RWPE2 (cell line): ENCODE measurements at regions not wholly inside any gene's neighbourhood (a gene's known extent, or its start where the extent isn't known, plus 50 kb on each side); places are given as distances from the start of the nearest gene placed in this dataset.
A peak's percentile ranks its signal among the peaks of the same experiment; 100 is the strongest.

Experiments
- ATAC-seq: fragments of 200-7000 bp; cut with Tn5 transposase; 3 replicates; pipeline ENCODE4 v1.9.1; 2021; ENCODE audit warnings: low read depth
- DNase-seq: peaks from one replicate; pipeline ENCODE4 v3.0.0-alpha.2; 2020; ENCODE audit warnings: low spot score
- H3K27ac ChIP-seq: fragments of 450-650 bp; 2 replicates; pipeline ENCODE4 v1.5.1; 2017; ENCODE audit warnings: mild to moderate bottlenecking; ENCODE audit not compliant: poor library complexity, severe bottlenecking
- H3K27me3 ChIP-seq: fragments of 250-450 bp; sonication (Bioruptor Pico); 2 replicates; pipeline ENCODE4 v1.5.1; 2021; ENCODE audit warnings: mild to moderate bottlenecking, moderate library complexity; ENCODE audit not compliant: insufficient read depth, poor library complexity, severe bottlenecking
- H3K36me3 ChIP-seq: fragments of 250-450 bp; sonication (Bioruptor Pico); 2 replicates; pipeline ENCODE4 v1.5.1; 2020; ENCODE audit warnings: low read depth, mild to moderate bottlenecking, moderate library complexity
- H3K4me1 ChIP-seq: fragments of 250-450 bp; sonication (Bioruptor Pico); 2 replicates; pipeline ENCODE4 v1.5.1; 2021; ENCODE audit warnings: mild to moderate bottlenecking, moderate library complexity; ENCODE audit not compliant: insufficient read depth, poor library complexity, severe bottlenecking
- H3K4me3 ChIP-seq: fragments of 250-450 bp; sonication (Bioruptor Pico); 2 replicates; pipeline ENCODE4 v1.5.1; 2021; ENCODE audit warnings: mild to moderate bottlenecking, moderate library complexity; ENCODE audit not compliant: severe bottlenecking
- H3K9me3 ChIP-seq: fragments of 250-450 bp; sonication (Bioruptor Pico); 2 replicates; pipeline ENCODE4 v1.5.1; 2021; ENCODE audit warnings: mild to moderate bottlenecking, moderate library complexity; ENCODE audit not compliant: severe bottlenecking
- TF ChIP-seq, protein P1 (sequence below): fragments of 450-650 bp; IDR thresholded peaks from one replicate; pipeline ENCODE4 v1.5.1; 2017; ENCODE audit warnings: mild to moderate bottlenecking, moderate library complexity; ENCODE audit not compliant: poor library complexity, severe bottlenecking

DNA sequence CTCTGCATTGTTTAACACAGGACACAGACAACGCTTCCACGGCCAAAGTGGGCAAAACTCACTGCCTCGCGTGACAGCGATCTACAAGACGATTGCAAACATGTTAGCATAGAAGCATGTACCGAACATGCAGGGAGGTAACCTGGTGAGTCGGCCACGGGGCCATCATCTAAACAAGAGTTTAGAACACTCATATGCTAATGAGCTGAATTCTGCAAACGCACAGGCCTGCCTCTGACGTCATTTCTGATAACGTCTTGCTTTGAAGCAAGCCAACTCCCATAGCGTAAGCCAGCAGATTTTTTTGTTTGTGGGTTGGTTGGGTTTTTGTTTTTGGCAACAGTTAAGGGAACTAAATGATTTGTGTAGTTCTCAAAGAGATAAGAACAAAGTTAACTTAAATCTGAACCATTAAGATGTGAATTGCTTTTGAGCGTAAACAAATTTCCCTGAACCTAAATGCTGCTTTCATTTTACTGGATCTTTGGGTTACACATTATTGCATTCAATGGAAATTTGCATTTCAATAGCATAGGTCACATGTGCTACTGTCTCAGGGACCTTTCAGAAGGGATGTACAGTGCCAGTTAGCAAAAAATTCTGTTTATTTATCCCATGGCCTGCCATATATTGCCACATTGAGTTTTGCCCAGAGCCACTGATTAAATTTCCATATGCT lies 184.5 kb upstream of the PDE10A start:
- H3K27ac ChIP-seq = no peak overlapping the region
- no peak overlapping the region for H3K4me3 ChIP-seq
- H3K9me3 ChIP-seq = no peaks in the 10 kb centered on the region
- TF ChIP-seq, protein P1, sequence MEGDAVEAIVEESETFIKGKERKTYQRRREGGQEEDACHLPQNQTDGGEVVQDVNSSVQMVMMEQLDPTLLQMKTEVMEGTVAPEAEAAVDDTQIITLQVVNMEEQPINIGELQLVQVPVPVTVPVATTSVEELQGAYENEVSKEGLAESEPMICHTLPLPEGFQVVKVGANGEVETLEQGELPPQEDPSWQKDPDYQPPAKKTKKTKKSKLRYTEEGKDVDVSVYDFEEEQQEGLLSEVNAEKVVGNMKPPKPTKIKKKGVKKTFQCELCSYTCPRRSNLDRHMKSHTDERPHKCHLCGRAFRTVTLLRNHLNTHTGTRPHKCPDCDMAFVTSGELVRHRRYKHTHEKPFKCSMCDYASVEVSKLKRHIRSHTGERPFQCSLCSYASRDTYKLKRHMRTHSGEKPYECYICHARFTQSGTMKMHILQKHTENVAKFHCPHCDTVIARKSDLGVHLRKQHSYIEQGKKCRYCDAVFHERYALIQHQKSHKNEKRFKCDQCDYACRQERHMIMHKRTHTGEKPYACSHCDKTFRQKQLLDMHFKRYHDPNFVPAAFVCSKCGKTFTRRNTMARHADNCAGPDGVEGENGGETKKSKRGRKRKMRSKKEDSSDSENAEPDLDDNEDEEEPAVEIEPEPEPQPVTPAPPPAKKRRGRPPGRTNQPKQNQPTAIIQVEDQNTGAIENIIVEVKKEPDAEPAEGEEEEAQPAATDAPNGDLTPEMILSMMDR = no peak
- H3K4me1 ChIP-seq = no peaks in the 10 kb centered on the region
- peaks cover 38% of the 10 kb centered on the region for H3K27me3 ChIP-seq
- no peaks in the 10 kb centered on the region for H3K36me3 ChIP-seq
- 0 out of 3 replicates have a peak, but pooled peaks have one; percentile 12 for ATAC-seq
- no peak for DNase-seq

DNA sequence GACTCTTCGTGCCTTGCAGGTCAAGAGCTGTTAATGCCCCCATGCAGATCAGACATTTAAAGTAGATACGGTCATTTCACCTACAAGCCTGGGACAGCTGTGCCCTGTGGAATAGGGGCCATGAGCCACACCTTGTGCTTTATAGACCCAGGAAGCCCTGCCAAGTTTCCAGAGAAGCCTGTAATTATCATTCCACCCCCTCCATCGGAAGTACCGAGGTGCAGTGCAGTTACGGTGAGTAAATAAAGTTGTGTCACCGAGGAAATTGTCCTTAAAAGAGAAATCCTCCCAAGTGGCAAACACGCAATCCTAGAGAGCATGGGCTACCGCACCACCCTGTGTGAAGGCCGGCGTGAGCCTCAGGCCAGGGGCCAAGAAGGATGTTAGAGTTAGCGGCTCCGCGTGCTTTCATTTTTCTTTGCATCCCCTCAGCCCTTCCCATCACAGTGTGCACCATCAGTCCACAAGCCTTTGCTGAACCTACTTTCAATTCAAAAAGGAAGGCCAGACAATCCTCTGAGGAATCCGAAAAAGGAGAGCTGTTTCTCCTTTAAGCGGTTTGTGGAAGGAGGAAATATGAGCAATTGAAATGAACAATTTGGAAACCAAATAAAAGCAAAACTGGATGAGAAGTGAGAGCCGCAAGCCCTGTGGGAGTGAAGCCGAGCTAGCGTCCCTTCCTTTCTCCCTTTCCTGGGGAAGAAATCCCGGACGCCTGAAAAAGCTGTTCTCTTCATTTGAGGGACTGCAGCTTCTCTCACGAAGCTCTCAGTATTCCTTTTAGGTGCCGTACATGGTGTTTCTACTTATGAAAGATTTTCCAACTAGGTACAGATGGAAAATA lies 183.3 kb upstream of the PDE10A start:
- TF ChIP-seq, protein P1 = no peak
- Histone ChIP-seq H3K4me1 (no peaks in the 10 kb centered on the region), H3K27ac (no peak overlapping the region), H3K4me3 (no peak overlapping the region), H3K27me3 (peaks cover 35% of the 10 kb centered on the region), H3K36me3 (no peaks in the 10 kb centered on the region), H3K9me3 (no peaks in the 10 kb centered on the region)
- peak; percentile 49 for ATAC-seq
- no peak for DNase-seq

DNA sequence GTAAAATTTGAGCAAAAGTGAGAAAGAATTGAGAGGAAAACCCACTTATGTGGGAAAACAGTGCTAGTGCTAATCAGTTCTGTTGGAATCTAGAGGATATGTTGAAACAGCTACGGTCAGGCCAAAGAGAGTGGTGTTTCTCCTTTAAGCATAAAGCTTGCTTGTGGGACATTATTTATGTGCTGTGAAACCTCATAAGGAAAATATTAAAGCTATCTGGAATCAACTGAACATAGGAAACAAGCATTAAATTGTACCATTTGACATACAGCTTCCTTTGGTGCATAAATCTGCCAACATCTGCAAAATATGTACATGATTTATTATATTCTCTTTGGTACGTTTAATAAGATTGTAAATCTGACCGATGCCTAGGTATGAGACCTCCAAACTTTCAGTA lies 182.5 kb upstream of the PDE10A start:
- Histone ChIP-seq H3K4me1 (no peaks in the 10 kb centered on the region), H3K9me3 (no peaks in the 10 kb centered on the region), H3K36me3 (no peaks in the 10 kb centered on the region), H3K27ac (no peak overlapping the region), H3K4me3 (no peak overlapping the region), H3K27me3 (peaks cover 35% of the 10 kb centered on the region)
- TF ChIP-seq, protein P1 = no peak
- ATAC-seq (no peak), DNase-seq (no peak)

DNA sequence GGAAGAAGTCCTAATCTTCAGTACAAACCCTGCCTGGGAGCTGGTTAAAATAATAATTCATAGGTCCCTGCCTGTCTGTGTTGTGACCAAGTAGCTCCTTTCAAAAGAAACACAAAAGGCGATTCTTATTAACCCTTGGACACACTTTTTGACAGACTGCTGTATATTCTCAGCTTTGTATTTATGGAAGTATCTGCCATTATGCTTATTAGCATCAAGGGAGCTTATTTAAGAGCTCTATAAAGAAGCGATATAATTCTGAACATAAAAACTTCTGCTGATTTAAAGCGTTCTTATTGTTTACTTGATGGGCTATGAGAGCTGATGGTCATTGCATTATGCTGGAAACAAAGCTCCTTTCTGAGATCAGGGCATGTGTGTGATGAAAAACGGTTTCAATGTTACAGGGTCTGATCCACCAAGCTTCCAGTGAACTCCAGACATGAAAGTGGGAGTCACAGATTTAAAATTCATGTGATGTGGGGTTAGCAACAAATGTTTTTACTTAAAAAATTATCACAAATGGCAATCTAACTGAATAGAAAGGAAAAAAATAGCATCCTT lies 181.8 kb upstream of the PDE10A start:
- Histone ChIP-seq H3K27ac (no peak overlapping the region), H3K9me3 (no peaks in the 10 kb centered on the region), H3K36me3 (no peaks in the 10 kb centered on the region), H3K4me1 (no peaks in the 10 kb centered on the region), H3K4me3 (no peak overlapping the region), H3K27me3 (peaks cover 32% of the 10 kb centered on the region)
- DNase-seq (no peak), ATAC-seq (no peak)
- TF ChIP-seq, protein P1 = no peak
